ENCODE measurements at regions not wholly inside any gene's neighbourhood (a gene's known extent, or its start where the extent isn't known, plus 50 kb on each side); places are given as distances from the start of the nearest gene placed in this dataset.

DNA sequence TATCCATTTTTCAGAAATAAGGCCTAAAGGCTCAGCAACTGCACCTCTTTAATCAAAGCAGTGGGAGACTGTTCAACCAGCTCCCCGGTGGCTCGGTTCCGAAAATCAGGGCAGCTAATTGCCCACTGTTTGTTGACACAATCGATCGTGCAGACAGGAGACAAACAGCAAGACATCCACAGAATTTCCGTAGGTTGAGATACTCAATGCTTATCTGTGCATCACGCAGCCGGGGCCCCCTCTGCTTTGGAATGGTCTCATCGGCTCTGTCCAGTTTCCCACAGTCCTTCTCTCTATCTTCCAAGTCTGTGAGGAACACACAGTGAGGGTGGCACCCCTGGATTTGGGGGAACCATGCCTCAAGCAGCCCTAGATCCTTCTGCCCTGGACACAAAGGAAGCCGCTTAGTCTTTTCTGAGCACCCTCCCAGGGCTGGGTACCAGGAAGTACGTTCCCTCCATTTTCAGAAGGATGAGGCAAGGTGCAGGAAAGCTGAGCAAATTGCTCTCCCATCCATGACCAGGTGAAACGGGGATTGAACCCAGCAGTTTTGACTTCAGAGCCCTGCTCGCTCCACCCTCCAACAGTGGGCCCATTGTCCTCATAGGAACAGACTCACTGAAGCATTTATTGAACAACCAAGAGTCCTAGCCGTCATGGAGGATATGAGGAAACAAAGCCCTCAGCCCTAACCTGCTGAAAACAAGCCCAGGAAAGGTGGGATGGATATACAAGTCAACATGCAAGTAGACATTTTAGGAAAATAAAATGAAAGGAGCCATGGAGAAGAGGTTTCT, 70.7 kb downstream of the C16orf95 start:
- DNase-seq = no peak

DNA sequence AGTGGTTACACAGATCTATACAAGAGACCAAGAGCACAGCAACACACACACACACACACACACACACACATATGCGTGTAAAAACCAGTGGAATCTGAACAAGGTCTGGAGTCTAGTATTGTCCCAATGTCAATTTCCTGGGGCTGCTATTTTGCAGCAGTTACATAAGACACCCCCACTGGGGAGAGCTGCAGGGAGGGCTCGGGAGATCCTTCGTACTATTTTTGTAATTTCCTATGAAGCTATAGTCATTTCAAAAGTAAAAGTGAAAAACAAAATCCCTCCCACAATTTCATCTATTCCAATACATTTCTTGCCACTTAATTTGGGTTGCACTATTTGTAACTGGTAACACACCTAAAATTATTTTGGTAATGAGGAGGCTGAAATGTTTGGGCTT, 68.5 kb downstream of the C16orf95 start:
- no peak for DNase-seq

DNA sequence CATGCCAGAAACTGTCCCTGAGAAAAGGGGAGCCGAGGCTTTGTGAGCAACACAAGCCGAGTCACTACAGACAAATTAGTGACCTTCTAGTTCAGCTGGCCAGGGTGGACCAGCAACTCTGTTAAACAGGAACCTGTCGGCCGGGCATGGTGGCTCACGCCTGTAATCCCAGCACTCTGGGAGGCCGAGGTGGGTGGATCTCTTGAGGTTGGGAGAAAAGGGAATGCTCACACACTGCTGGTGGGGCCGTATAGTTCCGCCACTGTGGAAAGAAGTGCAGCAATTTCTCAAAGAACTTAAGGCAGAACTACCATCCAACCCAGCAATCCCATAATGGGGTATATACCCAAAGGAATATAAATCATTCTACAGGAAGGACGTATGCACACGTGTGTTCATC, 67.8 kb downstream of the C16orf95 start:
- no peak for DNase-seq

DNA sequence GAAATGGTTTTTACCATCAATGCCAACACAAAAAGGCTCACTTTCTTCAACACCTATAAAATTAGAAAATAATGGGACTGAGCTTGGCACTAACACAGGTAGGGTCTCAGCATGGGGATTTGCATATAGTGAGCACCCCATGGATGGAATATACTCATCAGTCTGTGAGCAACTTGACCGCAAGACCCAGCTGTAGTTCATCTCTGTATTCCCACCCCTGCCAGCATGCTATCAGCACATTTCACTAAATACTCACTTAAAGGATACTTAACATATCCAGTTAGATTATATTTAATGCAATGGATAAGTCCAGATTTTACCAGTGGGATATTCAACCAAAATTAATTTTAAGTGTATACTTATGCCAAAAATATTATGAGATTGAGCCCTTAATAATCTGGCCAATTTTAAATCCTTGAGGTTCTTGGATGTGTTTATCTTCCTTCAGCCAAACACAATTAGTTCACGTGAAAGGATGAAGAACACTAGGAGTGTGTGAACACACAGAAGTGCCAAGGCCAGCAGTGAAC, 66.7 kb downstream of the C16orf95 start:
- no peak for DNase-seq

DNA sequence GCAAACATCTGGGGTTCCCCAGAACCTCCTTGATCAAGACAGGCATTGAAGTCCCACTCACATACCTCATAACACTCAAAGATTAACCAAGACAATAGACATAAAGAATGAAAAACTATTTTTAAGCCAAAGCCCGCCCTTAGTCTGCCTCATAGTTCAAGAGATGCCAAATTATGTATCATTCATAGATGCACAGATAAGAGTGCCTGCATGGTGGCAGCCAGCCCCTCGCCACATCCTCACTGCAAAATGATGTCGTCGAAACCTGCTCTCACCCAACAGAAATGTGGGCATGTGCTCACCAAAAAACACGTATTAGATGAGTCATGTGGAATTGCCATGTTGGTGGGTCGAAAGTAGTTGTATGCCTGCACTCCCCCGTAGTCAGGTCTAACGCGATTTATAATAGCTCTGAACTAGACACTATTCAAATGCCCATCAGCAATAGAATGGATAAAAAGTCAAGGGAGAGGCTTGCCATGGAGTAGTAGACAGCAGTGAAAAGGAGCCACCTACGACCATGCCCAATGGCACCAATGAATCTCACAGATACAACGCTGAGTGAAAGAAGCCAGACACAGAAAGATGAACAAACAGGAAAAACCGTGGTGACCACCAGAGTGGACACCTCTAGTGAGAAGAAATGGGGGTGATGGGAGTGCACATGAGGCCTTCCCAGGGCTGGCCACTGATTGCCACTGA, 64.8 kb downstream of the C16orf95 start:
- DNase-seq = no peak
